Thyroid gland (tissue), 4 donors: ENCODE measurements at regions not wholly inside any gene's neighbourhood (a gene's known extent, or its start where the extent isn't known, plus 50 kb on each side); places are given as distances from the start of the nearest gene placed in this dataset.

Source experiments
- DNase-seq, 2 donors: peaks; one replicate each; pipeline ENCODE4 v3.0.0-alpha.2; 2019
- H3K27ac ChIP-seq, 3 donors: fragments of 200-600 bp; sonication (generic); 1 replicate in 2 of 3; 2 replicates in 1 of 3; pipeline ENCODE4 v1.5.1; 2016 to 2019; ENCODE audit warnings: mild to moderate bottlenecking in 1 of 3, moderate library complexity in 1 of 3
- H3K27me3 ChIP-seq: fragments of 200-600 bp; sonication (generic); one replicate; pipeline ENCODE4 v1.5.1; 2019
- H3K36me3 ChIP-seq, 2 donors: fragments of 200-600 bp; sonication (generic); one replicate each; pipeline ENCODE4 v1.5.1; 2016 to 2019
- H3K4me1 ChIP-seq, 2 donors: fragments of 200-600 bp; sonication (generic); one replicate each; pipeline ENCODE4 v1.5.1; 2017 to 2019
- H3K4me3 ChIP-seq, 3 donors: fragments of 200-600 bp; sonication (generic); replicated peaks in 1 of 3; 1 replicate in 2 of 3; 2 replicates in 1 of 3; pipeline ENCODE4 v1.5.1; 2016; ENCODE audit warnings: mild to moderate bottlenecking in 1 of 3
- H3K9me3 ChIP-seq: fragments of 200-600 bp; sonication (generic); one replicate; pipeline ENCODE4 v1.5.1; 2017
- POLR2A ChIP-seq, 2 donors: fragments of 450-650 bp; IDR thresholded peaks; one replicate each; pipeline ENCODE4 v1.6.1; 2017; ENCODE audit warnings: antibody characterized with exemption in 2 of 2, mild to moderate bottlenecking in 2 of 2, moderate library complexity in 1 of 2
- WGBS, 2 donors: methylation state at CpG; one replicate each; pipeline ENCODE4 v1.1.5; 2017; 5-methylcytosine and 5-hydroxymethylcytosine counted together
- intact Hi-C: fragments of 100-400 bp; cut with DNase I; formaldehyde crosslinking; loops from one replicate; pipeline ENCODE4 v1.15.1; 2023
- TF ChIP-seq, protein P1 (sequence below), 6 experiments: fragments of 200-600 bp in 3 of 6; fragments of 450-650 bp in 3 of 6; sonication (generic) in 3 of 6; IDR thresholded peaks; one replicate each; pipeline ENCODE4 v1.5.1; 2016 to 2019; ENCODE audit warnings: antibody characterized with exemption in 6 of 6, mild to moderate bottlenecking in 2 of 6, inconsistent platforms in 1 of 6, moderate library complexity in 1 of 6

GRCh38 chr12:88737838-88738472, 157.7 kb upstream of the KITLG start:
- Histone ChIP-seq H3K9me3 (no peaks in the 10 kb centered on the region), H3K27me3 (no peaks in the 10 kb centered on the region), H3K4me1 (no peaks in the 10 kb centered on the region), H3K27ac (no peak overlapping the region), H3K36me3 (no peaks in the 10 kb centered on the region), H3K4me3 (no peak overlapping the region)
- WGBS, 2 donors = 89 to 90% methylated on average over 8 of the region's 8 CpGs
- DNase-seq = no peak
- intact Hi-C loops = no loop called here
- TF ChIP-seq, protein P1, sequence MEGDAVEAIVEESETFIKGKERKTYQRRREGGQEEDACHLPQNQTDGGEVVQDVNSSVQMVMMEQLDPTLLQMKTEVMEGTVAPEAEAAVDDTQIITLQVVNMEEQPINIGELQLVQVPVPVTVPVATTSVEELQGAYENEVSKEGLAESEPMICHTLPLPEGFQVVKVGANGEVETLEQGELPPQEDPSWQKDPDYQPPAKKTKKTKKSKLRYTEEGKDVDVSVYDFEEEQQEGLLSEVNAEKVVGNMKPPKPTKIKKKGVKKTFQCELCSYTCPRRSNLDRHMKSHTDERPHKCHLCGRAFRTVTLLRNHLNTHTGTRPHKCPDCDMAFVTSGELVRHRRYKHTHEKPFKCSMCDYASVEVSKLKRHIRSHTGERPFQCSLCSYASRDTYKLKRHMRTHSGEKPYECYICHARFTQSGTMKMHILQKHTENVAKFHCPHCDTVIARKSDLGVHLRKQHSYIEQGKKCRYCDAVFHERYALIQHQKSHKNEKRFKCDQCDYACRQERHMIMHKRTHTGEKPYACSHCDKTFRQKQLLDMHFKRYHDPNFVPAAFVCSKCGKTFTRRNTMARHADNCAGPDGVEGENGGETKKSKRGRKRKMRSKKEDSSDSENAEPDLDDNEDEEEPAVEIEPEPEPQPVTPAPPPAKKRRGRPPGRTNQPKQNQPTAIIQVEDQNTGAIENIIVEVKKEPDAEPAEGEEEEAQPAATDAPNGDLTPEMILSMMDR (IDR thresholded peaks at IDR 0.05) = no peak
- no peak for TF ChIP-seq POLR2A (IDR thresholded peaks at IDR 0.05)

DNA sequence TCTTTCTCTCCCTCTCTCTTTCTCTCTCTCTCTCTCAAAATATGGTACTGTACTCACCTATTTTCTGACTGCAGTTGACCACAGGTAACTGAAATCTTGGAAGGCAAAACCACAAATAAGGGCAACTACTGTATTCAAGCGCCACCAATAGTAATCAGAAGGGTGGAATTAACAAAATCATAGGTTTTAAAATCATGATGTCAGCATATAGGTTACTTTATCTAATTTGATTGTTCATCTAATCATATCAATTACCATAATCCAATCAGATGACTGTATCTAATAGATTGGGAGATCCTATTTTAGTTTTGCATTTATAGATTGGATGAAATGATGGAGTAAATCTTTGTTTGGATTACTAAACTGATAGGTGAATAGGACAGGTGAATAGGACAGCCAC, 155.8 kb upstream of the KITLG start:
- intact Hi-C loops = no loop called here
- Histone ChIP-seq H3K36me3 (no peaks in the 10 kb centered on the region), H3K4me3 (no peak overlapping the region), H3K27me3 (no peaks in the 10 kb centered on the region), H3K9me3 (no peaks in the 10 kb centered on the region), H3K27ac (no peak overlapping the region), H3K4me1 (no peaks in the 10 kb centered on the region)
- TF ChIP-seq, protein P1 (IDR thresholded peaks at IDR 0.05) = no peak
- no peak for TF ChIP-seq POLR2A (IDR thresholded peaks at IDR 0.05)
- 91 to 100% methylated on average over 1 of the region's 1 CpG for WGBS, 2 donors
- no peak for DNase-seq

- no peak overlapping the region for H3K27ac ChIP-seq
- no peaks in the 10 kb centered on the region for H3K27me3 ChIP-seq
- no peaks in the 10 kb centered on the region for H3K4me1 ChIP-seq
- H3K36me3 ChIP-seq = no peaks in the 10 kb centered on the region
- no peak overlapping the region for H3K4me3 ChIP-seq
- WGBS, 2 donors = 84 to 91% methylated on average over 2 of the region's 2 CpGs
- DNase-seq = no peak
- no peaks in the 10 kb centered on the region for H3K9me3 ChIP-seq
- TF ChIP-seq POLR2A (IDR thresholded peaks at IDR 0.05) = no peak
- TF ChIP-seq, protein P1 (IDR thresholded peaks at IDR 0.05) = no peak
- intact Hi-C loops = no loop called here
These were observed 152.7 kb upstream of the KITLG start for GRCh38 chr12:88733008-88733407.

GRCh38 chr12:88729196-88729595, 148.9 kb upstream of the KITLG start:
- H3K27ac ChIP-seq = no peak overlapping the region
- H3K36me3 ChIP-seq = no peaks in the 10 kb centered on the region
- no peaks in the 10 kb centered on the region for H3K9me3 ChIP-seq
- H3K4me3 ChIP-seq = no peak overlapping the region
- H3K27me3 ChIP-seq = no peaks in the 10 kb centered on the region
- TF ChIP-seq, protein P1 (IDR thresholded peaks at IDR 0.05) = no peak
- TF ChIP-seq POLR2A (IDR thresholded peaks at IDR 0.05) = no peak
- DNase-seq = no peak
- no peaks in the 10 kb centered on the region for H3K4me1 ChIP-seq
- intact Hi-C loops = no loop called here

- WGBS, 2 donors = 85 to 90% methylated on average over 3 of the region's 3 CpGs
- no peaks in the 10 kb centered on the region for H3K27me3 ChIP-seq
- intact Hi-C loops = no loop called here
These were observed 146.8 kb upstream of the KITLG start for GRCh38 chr12:88726806-88727720.

More at GRCh38 chr12:88726806-88727720, 146.8 kb upstream of the KITLG start:
- Histone ChIP-seq H3K4me3 (no peak overlapping the region), H3K27ac (no peak overlapping the region), H3K4me1 (no peaks in the 10 kb centered on the region), H3K9me3 (no peaks in the 10 kb centered on the region), H3K36me3 (no peaks in the 10 kb centered on the region)
- TF ChIP-seq, protein P1 (IDR thresholded peaks at IDR 0.05) = no peak
- TF ChIP-seq POLR2A (IDR thresholded peaks at IDR 0.05) = no peak
- no peak for DNase-seq
